Spleen (tissue), 7 donors: ENCODE measurements at regions not wholly inside any gene's neighbourhood (a gene's known extent, or its start where the extent isn't known, plus 50 kb on each side); places are given as distances from the start of the nearest gene placed in this dataset.

Experiments used
- CTCF ChIP-seq, 11 experiments: fragments of 200-600 bp in 7 of 11; fragments of 450-650 bp in 4 of 11; sonication (generic) in 4 of 11; IDR thresholded peaks in 8 of 11; conservative IDR thresholded peaks in 3 of 11; 1 replicate in 7 of 11; 2 replicates in 4 of 11; pipeline versions ENCODE4 v1.4.0 to v1.8.0; 2016 to 2021; ENCODE audit warnings: antibody characterized with exemption in 11 of 11, inconsistent platforms in 4 of 11, mild to moderate bottlenecking in 1 of 11
- POLR2A ChIP-seq, 3 donors: fragments of 450-650 bp; IDR thresholded peaks; one replicate each; pipeline ENCODE4 v1.5.1; 2017; ENCODE audit warnings: antibody characterized with exemption in 3 of 3, mild to moderate bottlenecking in 1 of 3
- POLR2AphosphoS5 ChIP-seq, 3 donors: sonication (generic); formaldehyde crosslinking; IDR thresholded peaks; one replicate each; pipeline ENCODE4 v1.5.1; 2017; ENCODE audit warnings: antibody characterized with exemption in 3 of 3
- donor health status: DM: no; HTN: no; CAD: no; lungs with moderate emphysema.
- donor health status: DM: no; HTN: no; CAD: no.
- donor health status: DM: no; HTN: no; CAD: no.

DNA sequence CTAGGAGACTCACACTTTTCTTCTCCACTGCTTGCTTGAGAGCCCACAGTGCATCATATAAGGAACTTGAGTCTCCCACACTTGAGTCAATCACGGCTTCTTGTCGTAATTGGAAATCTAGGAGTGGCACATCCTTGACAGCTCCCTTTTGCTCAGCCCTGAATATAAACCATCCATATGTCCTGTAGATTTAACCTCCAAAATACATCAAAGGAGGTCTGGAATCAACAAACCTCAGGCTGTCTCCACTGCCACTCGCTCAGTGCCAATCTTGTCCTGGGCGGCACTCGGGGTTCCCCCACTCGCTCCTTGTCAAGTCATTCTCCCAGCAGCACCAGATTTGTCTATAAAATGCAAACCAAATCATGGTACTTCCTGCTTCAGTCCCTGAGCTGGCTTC lies 84.4 kb upstream of the UQCRFS1 start:
- TF ChIP-seq CTCF (IDR thresholded peaks at IDR 0.05 in 8 of 11, conservative IDR thresholded peaks at IDR 0.05 in 3 of 11) (no peak), POLR2AphosphoS5 (IDR thresholded peaks at IDR 0.05) (no peak), POLR2A (IDR thresholded peaks at IDR 0.05) (no peak)
